ENCODE measurements at regions not wholly inside any gene's neighbourhood (a gene's known extent, or its start where the extent isn't known, plus 50 kb on each side); places are given as distances from the start of the nearest gene placed in this dataset.
"Not testable (repeated sequence)": the region's sequence is repeated elsewhere in the genome, so short reads cannot be mapped to it uniquely, and the experiment has no call there.

DNA sequence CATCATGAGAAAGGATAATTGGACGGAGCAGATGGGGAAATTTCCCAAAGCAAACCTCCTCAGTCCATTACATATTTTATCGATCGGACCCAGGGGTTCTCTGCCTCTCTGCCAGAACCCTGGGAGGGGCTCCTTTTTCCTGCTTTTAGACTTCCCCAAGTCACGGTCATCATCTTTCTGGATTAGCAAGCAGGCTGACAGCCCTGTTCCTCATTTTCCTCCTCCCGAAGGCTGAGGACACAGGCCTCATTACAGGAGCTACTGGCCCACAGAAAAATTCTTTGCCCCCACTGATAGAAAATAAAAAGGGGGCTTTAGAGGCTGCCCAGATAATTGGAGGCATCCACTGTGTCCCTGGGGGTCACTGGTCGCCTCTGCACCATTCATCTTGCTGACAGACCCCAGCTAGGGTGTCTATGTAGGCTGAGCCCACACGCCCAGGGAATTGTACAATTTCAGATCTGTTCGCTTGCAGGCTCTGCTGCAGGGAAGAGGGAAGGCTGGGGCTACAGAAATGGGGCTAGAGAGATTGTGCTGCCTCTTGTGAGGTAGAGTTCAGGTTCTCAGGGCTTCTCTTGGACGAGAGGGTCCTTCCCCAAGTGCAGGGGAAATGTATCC, 125.7 kb upstream of the SDK1 start:
- no peaks in the 10 kb centered on the region for H3K4me1 ChIP-seq (ENCODE audit: control insufficient read depth, insufficient read depth, low read length, unreplicated experiment)
- H3K36me3 ChIP-seq (ENCODE audit: insufficient read depth, low read length): no peaks in the 10 kb centered on the region
- peaks cover 20% of the 10 kb centered on the region; the same call in 1 of the 2 replicates for H3K27me3 ChIP-seq (ENCODE audit: insufficient read depth, low read length)
- no peak overlapping the region for H3K4me3 ChIP-seq (ENCODE audit: low read depth, low read length)
- H2AFZ ChIP-seq (ENCODE audit: low read length, unreplicated experiment): no peak overlapping the region
- no peaks in the 10 kb centered on the region for H3K79me2 ChIP-seq (ENCODE audit: control insufficient read depth, insufficient read depth, low read length, unreplicated experiment)
- H3K27ac ChIP-seq (ENCODE audit: low read depth, low read length): no peak overlapping the region

DNA sequence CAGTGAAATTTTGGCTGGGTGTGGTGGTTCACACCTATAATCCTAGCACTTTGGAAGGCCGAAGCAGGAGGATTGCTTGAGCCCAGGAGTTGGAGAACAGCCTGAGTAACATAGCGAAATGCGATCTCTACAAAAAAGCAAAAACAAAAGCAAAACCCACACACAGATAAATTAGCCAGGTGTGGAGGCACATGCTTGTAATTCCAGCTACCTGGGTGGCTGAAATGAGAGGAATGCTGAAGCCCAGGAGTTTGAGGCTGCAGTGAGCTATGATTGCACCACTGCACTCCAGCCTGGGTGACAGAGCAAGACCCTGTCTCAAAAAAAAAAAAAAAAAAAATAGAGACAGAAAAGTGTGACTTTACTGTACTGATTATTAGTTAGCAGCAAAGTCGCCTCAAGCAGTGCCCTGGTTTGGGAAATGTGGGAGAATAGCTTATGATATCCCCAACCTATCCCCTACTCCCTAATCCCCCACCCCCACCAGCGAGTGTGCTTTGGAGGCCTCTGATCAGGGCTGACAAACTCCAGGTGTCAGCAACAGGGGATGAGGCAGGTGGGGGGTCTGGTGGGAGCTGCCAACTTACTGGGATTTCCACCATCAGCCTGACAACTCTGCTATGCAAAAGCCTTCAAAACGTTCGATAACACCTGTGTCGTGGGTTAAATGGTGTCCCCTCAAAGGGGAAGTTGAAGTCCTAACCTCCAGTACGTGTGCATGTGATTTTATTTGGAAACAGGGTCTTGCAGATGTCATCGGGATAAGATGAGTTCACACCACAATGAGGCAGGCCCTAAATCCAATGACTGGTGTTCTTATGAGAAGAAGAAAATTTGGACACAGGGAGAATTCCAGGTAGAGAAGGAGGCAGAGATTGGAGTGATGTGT, 124.7 kb upstream of the SDK1 start:
- H3K79me2 ChIP-seq (ENCODE audit: control insufficient read depth, insufficient read depth, low read length, unreplicated experiment): no peaks in the 10 kb centered on the region
- H3K27ac ChIP-seq (ENCODE audit: low read depth, low read length): no peak overlapping the region

DNA sequence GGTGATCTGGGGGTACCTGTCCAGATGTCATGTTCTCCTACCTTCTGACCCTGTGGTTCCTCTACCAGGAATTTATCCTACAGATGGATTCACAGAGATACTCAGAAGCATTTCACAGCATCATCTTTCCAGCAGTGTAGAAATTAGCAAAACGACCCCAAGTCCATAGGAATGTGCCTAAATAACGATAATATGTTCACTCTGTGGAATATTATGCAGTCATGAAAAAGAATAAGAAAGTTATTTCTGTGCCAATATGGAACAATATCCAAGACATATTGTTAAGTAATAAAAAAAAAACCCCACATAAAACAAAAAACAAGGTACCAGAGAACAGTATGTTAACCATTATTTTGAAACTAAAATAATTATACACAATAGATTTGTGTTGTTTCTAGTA, 123.8 kb upstream of the SDK1 start:
- no peaks in the 10 kb centered on the region for H3K36me3 ChIP-seq (ENCODE audit: insufficient read depth, low read length)
- no peak overlapping the region for H3K4me3 ChIP-seq (ENCODE audit: low read depth, low read length)
- peaks cover 20% of the 10 kb centered on the region; the same call in 1 of the 2 replicates for H3K27me3 ChIP-seq (ENCODE audit: insufficient read depth, low read length)
- no peaks in the 10 kb centered on the region for H3K79me2 ChIP-seq (ENCODE audit: control insufficient read depth, insufficient read depth, low read length, unreplicated experiment)
- no peaks in the 10 kb centered on the region for H3K4me1 ChIP-seq (ENCODE audit: control insufficient read depth, insufficient read depth, low read length, unreplicated experiment)
- H2AFZ ChIP-seq (ENCODE audit: low read length, unreplicated experiment): no peak overlapping the region
- H3K27ac ChIP-seq (ENCODE audit: low read depth, low read length): no peak overlapping the region

More for the DNA sequence above, 124.7 kb upstream of the SDK1 start:
- Histone ChIP-seq H3K4me1 (ENCODE audit: control insufficient read depth, insufficient read depth, low read length, unreplicated experiment) (no peaks in the 10 kb centered on the region), H3K36me3 (ENCODE audit: insufficient read depth, low read length) (no peaks in the 10 kb centered on the region), H3K4me3 (ENCODE audit: low read depth, low read length) (no peak overlapping the region), H3K27me3 (ENCODE audit: insufficient read depth, low read length) (peaks cover 20% of the 10 kb centered on the region; the same call in 1 of the 2 replicates), H2AFZ (ENCODE audit: low read length, unreplicated experiment) (no peak overlapping the region)

DNA sequence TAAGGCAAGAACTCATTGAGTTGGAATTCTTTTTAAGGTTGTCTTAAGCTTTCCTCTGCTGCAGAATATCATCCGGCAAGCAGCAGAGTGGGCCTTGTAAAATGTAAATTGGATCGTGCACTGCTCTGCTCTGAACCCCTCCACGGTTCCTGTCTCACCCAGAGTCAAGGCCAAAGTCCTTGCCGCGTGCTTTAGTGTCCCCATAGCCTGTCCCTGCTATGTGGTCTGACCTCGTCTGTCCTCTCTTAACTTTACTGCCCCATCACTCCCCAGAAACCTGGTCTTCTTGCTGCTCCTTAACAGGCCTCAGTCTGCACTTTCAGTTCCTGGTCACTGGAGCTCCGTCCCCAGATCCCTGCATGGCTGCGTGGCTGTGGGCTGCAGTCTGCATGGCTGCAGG, 121.6 kb upstream of the SDK1 start:
- peaks cover 19% of the 10 kb centered on the region; the same call in 1 of the 2 replicates for H3K27me3 ChIP-seq (ENCODE audit: insufficient read depth, low read length)
- no peaks in the 10 kb centered on the region for H3K79me2 ChIP-seq (ENCODE audit: control insufficient read depth, insufficient read depth, low read length, unreplicated experiment)
- no peak overlapping the region for H3K4me3 ChIP-seq (ENCODE audit: low read depth, low read length)
- H3K4me1 ChIP-seq (ENCODE audit: control insufficient read depth, insufficient read depth, low read length, unreplicated experiment): no peaks in the 10 kb centered on the region
- H2AFZ ChIP-seq (ENCODE audit: low read length, unreplicated experiment): no peak overlapping the region
- H3K36me3 ChIP-seq (ENCODE audit: insufficient read depth, low read length): no peaks in the 10 kb centered on the region
- no peak overlapping the region for H3K27ac ChIP-seq (ENCODE audit: low read depth, low read length)

DNA sequence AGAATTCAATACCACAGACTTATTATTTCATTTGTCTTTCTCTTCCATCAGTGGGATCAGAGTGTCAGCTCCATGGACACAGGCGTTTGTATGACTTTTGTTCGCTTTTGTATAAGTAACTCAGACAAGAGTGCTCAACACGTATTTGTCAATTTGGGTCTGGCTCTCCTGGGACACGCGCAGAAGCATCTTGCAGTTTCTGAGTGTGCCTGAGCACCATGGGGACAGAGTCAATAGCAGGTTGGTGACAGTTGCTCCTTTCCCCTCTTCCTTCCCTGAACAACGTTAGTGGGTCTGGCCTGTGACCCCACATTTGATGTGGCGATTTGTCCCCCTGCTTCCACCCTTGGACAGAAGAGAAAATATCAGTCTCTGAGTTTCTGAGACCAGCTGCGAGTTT, 120.4 kb upstream of the SDK1 start:
- no peak overlapping the region for H2AFZ ChIP-seq (ENCODE audit: low read length, unreplicated experiment)
- no peak overlapping the region for H3K27ac ChIP-seq (ENCODE audit: low read depth, low read length)
- H3K4me3 ChIP-seq (ENCODE audit: low read depth, low read length): no peak overlapping the region
- H3K36me3 ChIP-seq (ENCODE audit: insufficient read depth, low read length): no peaks in the 10 kb centered on the region
- H3K79me2 ChIP-seq (ENCODE audit: control insufficient read depth, insufficient read depth, low read length, unreplicated experiment): no peaks in the 10 kb centered on the region
- H3K4me1 ChIP-seq (ENCODE audit: control insufficient read depth, insufficient read depth, low read length, unreplicated experiment): no peaks in the 10 kb centered on the region
- peaks cover 11% of the 10 kb centered on the region; the same call in 1 of the 2 replicates for H3K27me3 ChIP-seq (ENCODE audit: insufficient read depth, low read length)

DNA sequence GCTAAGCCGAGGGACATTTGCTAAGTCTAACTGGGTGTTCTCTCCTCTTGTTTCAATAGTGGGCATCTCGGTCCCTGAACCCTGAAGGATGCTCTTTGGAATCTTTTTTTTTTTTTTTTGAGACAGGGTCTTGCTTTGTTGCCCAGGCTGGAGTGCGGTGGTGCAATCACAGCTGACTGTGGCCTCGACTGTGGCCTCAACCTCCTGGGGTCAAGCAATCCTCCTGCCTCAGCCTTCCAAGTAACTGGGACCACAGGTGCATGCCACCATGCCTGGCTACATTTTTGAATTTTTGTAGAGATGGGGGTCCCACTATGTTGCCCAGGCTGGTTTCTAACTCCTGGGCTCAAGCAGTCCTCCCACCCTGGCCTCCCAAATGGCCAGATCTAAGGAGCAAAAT, 119.0 kb upstream of the SDK1 start:
- H3K79me2 ChIP-seq (ENCODE audit: control insufficient read depth, insufficient read depth, low read length, unreplicated experiment); H3K36me3 ChIP-seq (ENCODE audit: insufficient read depth, low read length); H3K27ac ChIP-seq (ENCODE audit: low read depth, low read length); H3K4me1 ChIP-seq (ENCODE audit: control insufficient read depth, insufficient read depth, low read length, unreplicated experiment); H3K4me3 ChIP-seq (ENCODE audit: low read depth, low read length); H3K27me3 ChIP-seq (ENCODE audit: insufficient read depth, low read length); H2AFZ ChIP-seq (ENCODE audit: low read length, unreplicated experiment): not testable (repeated sequence)

DNA sequence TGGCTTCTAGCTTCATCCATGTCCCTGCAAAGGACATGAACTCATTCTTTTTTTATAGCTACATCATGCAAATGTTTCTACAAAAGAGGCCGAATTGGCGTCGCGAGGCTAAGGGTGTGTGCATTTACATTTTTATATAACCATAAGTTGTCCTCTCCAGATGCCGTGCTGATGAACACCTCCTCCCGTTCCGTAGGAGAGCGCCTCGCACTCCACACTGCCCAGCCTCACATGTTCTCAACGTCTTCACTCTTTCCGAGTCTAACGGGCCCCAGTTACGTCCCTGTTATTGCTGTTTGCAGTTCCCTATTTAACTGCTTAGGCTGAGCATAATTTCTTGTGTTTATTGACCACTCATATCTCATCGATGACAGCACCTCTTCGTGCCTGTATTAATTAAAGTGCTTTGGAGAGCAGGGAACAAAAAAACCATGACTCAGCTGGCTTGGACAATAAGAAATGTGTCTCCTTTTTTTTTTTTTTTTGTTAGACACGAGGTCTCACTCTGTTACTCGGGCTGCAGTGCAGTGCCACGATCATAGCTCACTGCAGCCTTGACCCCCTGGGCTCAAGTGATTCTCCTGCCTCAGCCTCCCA, 113.5 kb upstream of the SDK1 start:
- H3K27ac ChIP-seq (ENCODE audit: low read depth, low read length): no peak overlapping the region
- H2AFZ ChIP-seq (ENCODE audit: low read length, unreplicated experiment): no peak overlapping the region
- no peak overlapping the region for H3K4me3 ChIP-seq (ENCODE audit: low read depth, low read length)
- H3K79me2 ChIP-seq (ENCODE audit: control insufficient read depth, insufficient read depth, low read length, unreplicated experiment): no peaks in the 10 kb centered on the region
- H3K36me3 ChIP-seq (ENCODE audit: insufficient read depth, low read length): no peaks in the 10 kb centered on the region
- no peaks in the 10 kb centered on the region for H3K27me3 ChIP-seq (ENCODE audit: insufficient read depth, low read length)
- no peaks in the 10 kb centered on the region for H3K4me1 ChIP-seq (ENCODE audit: control insufficient read depth, insufficient read depth, low read length, unreplicated experiment)

DNA sequence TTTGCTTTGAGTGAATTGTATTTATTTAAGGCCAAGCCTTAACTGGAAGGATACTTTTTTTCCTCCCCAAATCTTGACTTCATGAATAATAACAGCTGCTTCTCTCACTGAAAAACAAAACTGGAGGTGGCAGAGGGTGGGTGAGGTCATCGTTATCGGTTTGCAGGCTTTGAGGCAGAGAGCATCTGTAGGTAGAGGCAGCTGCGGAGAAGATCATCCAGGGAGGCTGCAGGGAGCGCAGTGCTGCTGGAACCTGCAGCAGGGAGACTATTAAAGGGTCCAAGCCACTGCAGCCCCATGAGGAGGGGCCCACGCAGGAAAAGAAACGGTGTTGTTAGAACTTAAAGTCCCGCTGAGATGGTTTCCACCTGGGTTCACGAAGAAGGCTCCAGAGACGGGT, 112.1 kb upstream of the SDK1 start:
- no peaks in the 10 kb centered on the region for H3K79me2 ChIP-seq (ENCODE audit: control insufficient read depth, insufficient read depth, low read length, unreplicated experiment)
- no peaks in the 10 kb centered on the region for H3K36me3 ChIP-seq (ENCODE audit: insufficient read depth, low read length)
- H3K27ac ChIP-seq (ENCODE audit: low read depth, low read length): no peak overlapping the region
- no peaks in the 10 kb centered on the region for H3K4me1 ChIP-seq (ENCODE audit: control insufficient read depth, insufficient read depth, low read length, unreplicated experiment)
- H3K4me3 ChIP-seq (ENCODE audit: low read depth, low read length): no peak overlapping the region
- no peak overlapping the region for H2AFZ ChIP-seq (ENCODE audit: low read length, unreplicated experiment)
- H3K27me3 ChIP-seq (ENCODE audit: insufficient read depth, low read length): no peaks in the 10 kb centered on the region

DNA sequence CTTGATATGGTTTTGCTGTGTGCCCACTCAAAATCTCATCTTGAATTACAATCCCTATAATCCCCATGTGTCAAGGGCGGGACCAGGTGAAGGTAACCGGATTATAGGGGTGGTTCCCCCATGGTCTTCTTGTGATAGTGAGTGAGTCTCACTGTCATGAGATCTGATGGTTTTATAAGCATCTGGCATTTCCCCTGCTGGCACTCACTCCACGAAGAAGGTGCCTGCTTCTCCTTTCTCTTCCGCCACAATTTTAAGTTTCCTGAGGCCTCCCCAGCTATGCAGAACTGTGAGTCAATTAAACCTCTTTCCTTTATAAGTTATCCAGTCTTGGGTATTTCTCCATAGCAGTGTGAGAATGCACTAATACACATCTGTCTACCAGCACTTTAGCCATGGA, 109.5 kb upstream of the SDK1 start:
- Histone ChIP-seq H3K79me2 (ENCODE audit: control insufficient read depth, insufficient read depth, low read length, unreplicated experiment) (no peaks in the 10 kb centered on the region), H2AFZ (ENCODE audit: low read length, unreplicated experiment) (no peak overlapping the region), H3K27me3 (ENCODE audit: insufficient read depth, low read length) (no peaks in the 10 kb centered on the region), H3K4me3 (ENCODE audit: low read depth, low read length) (no peak overlapping the region), H3K4me1 (ENCODE audit: control insufficient read depth, insufficient read depth, low read length, unreplicated experiment) (peaks cover 3% of the 10 kb centered on the region), H3K27ac (ENCODE audit: low read depth, low read length) (no peak overlapping the region), H3K36me3 (ENCODE audit: insufficient read depth, low read length) (no peaks in the 10 kb centered on the region)

DNA sequence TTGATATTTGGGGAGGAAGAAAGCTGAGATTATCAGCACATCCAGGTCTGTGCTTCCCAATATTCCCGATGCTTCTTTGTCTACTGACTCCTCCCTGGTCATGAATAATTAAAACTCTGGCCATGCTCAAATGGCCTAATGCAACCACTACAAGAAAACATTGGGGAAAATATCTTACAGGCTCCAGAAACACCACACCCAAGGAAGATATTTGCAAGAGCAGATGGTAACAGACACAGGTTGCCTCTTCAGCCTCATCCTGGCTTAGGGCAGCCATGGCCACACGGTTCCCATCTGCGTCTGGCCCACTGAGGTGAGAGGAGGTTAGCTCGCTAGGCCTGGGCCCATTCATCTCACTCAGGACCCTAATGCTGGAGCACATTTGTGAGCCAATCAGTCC, 108.4 kb upstream of the SDK1 start:
- no peak overlapping the region for H3K4me3 ChIP-seq (ENCODE audit: low read depth, low read length)
- no peaks in the 10 kb centered on the region for H3K27me3 ChIP-seq (ENCODE audit: insufficient read depth, low read length)
- H2AFZ ChIP-seq (ENCODE audit: low read length, unreplicated experiment): no peak overlapping the region
- H3K4me1 ChIP-seq (ENCODE audit: control insufficient read depth, insufficient read depth, low read length, unreplicated experiment): peaks cover 3% of the 10 kb centered on the region
- no peaks in the 10 kb centered on the region for H3K79me2 ChIP-seq (ENCODE audit: control insufficient read depth, insufficient read depth, low read length, unreplicated experiment)
- H3K36me3 ChIP-seq (ENCODE audit: insufficient read depth, low read length): no peaks in the 10 kb centered on the region
- no peak overlapping the region for H3K27ac ChIP-seq (ENCODE audit: low read depth, low read length)
